ENCODE measurements at regions not wholly inside any gene's neighbourhood (a gene's known extent, or its start where the extent isn't known, plus 50 kb on each side); places are given as distances from the start of the nearest gene placed in this dataset.
"Not testable (repeated sequence)": the region's sequence is repeated elsewhere in the genome, so short reads cannot be mapped to it uniquely, and the experiment has no call there.

GRCh38 chr11:134725716-134726639 lies 313.9 kb upstream of the B3GAT1 start:
- Histone ChIP-seq H3K27me3 (no peaks in the 10 kb centered on the region), H3K4me1 (ENCODE audit: insufficient read depth) (no peaks in the 10 kb centered on the region), H3K27ac (no peak overlapping the region), H3K4me3 (no peak overlapping the region), H3K36me3 (no peaks in the 10 kb centered on the region), H3K9me3 (no peaks in the 10 kb centered on the region)
- WGBS, 3 donors: 40 to 59% (median 52%) methylated on average over 21 of the region's 21 CpGs
- intact Hi-C loops (cut with DNase I): no loop called here
- no peak for DNase-seq
- TF ChIP-seq EP300 (IDR thresholded peaks at IDR 0.05) (no peak), POLR2A (IDR thresholded peaks at IDR 0.05) (no peak), CTCF (IDR thresholded peaks at IDR 0.05) (no peak)

DNA sequence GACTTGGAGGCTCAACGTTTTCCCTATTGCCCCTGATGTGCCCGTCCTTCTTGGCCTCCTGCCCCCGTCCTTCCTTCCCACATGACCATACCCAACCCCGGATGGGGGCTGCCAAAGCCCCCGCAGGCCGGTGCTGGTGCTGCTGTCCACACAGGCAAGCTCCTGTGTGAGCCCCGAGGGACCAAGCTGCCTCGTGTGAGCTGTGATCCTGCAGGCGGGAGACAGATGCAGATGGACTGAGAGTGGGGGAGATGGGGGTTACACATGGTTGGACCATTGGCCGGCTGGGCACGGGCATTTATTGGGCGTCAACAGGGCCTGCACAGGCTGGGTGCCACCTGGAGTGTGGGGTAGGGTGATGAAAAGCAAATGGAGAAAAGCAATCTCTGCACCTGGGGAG lies 313.2 kb upstream of the B3GAT1 start:
- WGBS, 3 donors: 67 to 74% (median 73%) methylated on average over 12 of the region's 12 CpGs
- no peaks in the 10 kb centered on the region for H3K36me3 ChIP-seq
- H3K27me3 ChIP-seq: no peaks in the 10 kb centered on the region
- H3K27ac ChIP-seq: no peak overlapping the region
- intact Hi-C loops (cut with DNase I): no loop called here
- H3K9me3 ChIP-seq: no peaks in the 10 kb centered on the region
- TF ChIP-seq EP300 (IDR thresholded peaks at IDR 0.05) (no peak), POLR2A (IDR thresholded peaks at IDR 0.05) (no peak)
- H3K4me3 ChIP-seq: no peak overlapping the region
- no peak for DNase-seq
- no peaks in the 10 kb centered on the region for H3K4me1 ChIP-seq (ENCODE audit: insufficient read depth)

DNA sequence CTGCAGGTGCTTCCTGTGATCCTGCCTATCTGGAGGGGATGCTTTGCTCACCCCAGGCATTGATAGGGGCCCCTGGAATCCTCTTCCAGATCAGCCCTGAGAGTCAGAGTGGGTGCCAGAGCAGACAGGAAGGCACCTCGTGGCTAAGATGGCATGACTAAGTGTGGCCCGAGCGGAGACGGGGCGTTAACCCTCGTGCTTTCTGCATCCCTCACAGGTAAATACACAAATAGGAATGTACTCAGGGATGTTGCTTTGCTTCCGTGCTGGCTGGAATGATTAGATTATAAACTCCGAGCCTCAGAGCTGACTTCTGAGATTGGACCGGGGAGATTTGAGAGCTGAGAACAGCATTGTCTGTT lies 312.7 kb upstream of the B3GAT1 start:
- no peaks in the 10 kb centered on the region for H3K9me3 ChIP-seq
- intact Hi-C loops (cut with DNase I): no loop called here
- no peaks in the 10 kb centered on the region for H3K36me3 ChIP-seq
- TF ChIP-seq POLR2A (IDR thresholded peaks at IDR 0.05) (no peak), CTCF (IDR thresholded peaks at IDR 0.05) (no peak), EP300 (IDR thresholded peaks at IDR 0.05) (no peak)
- DNase-seq: no peak
- 70 to 86% (median 71%) methylated on average over 9 of the region's 9 CpGs for WGBS, 3 donors
- no peak overlapping the region for H3K27ac ChIP-seq
- no peak overlapping the region for H3K4me3 ChIP-seq
- H3K27me3 ChIP-seq: no peaks in the 10 kb centered on the region
- H3K4me1 ChIP-seq (ENCODE audit: insufficient read depth): no peaks in the 10 kb centered on the region

- no peaks in the 10 kb centered on the region for H3K9me3 ChIP-seq
- no peak for DNase-seq
- H3K36me3 ChIP-seq: no peaks in the 10 kb centered on the region
- no peak overlapping the region for H3K4me3 ChIP-seq
- WGBS, 3 donors: 70 to 81% (median 72%) methylated on average over 12 of the region's 12 CpGs
- no peak overlapping the region for H3K27ac ChIP-seq
- no peaks in the 10 kb centered on the region for H3K4me1 ChIP-seq (ENCODE audit: insufficient read depth)
- H3K27me3 ChIP-seq: no peaks in the 10 kb centered on the region
- intact Hi-C loops (cut with DNase I): no loop called here
- TF ChIP-seq CTCF (IDR thresholded peaks at IDR 0.05): no peak
- TF ChIP-seq POLR2A (IDR thresholded peaks at IDR 0.05): no peak
- no peak for TF ChIP-seq EP300 (IDR thresholded peaks at IDR 0.05)
Measured at GRCh38 chr11:134724106-134724778, 312.2 kb upstream of the B3GAT1 start.

- H3K27me3 ChIP-seq; H3K4me3 ChIP-seq; H3K27ac ChIP-seq; H3K4me1 ChIP-seq (ENCODE audit: insufficient read depth); H3K36me3 ChIP-seq; intact Hi-C loops (cut with DNase I); H3K9me3 ChIP-seq; DNase-seq: not testable (repeated sequence)
- WGBS, 3 donors: 92 to 98% (median 98%) methylated on average over 2 of the region's 2 CpGs
Measured at GRCh38 chr11:134720691-134721070, 308.6 kb upstream of the B3GAT1 start.

GRCh38 chr11:134719940-134720690 lies 308.1 kb upstream of the B3GAT1 start:
- H3K4me3 ChIP-seq; intact Hi-C loops (cut with DNase I): not testable (repeated sequence)
- WGBS, 3 donors: 76 to 90% (median 78%) methylated on average over 4 of the region's 4 CpGs

More at GRCh38 chr11:134719940-134720690, 308.1 kb upstream of the B3GAT1 start:
- not testable (repeated sequence) for H3K4me1 ChIP-seq (ENCODE audit: insufficient read depth); H3K27ac ChIP-seq; H3K27me3 ChIP-seq; DNase-seq; H3K9me3 ChIP-seq; H3K36me3 ChIP-seq
